ENCODE measurements at regions not wholly inside any gene's neighbourhood (a gene's known extent, or its start where the extent isn't known, plus 50 kb on each side); places are given as distances from the start of the nearest gene placed in this dataset.

DNA sequence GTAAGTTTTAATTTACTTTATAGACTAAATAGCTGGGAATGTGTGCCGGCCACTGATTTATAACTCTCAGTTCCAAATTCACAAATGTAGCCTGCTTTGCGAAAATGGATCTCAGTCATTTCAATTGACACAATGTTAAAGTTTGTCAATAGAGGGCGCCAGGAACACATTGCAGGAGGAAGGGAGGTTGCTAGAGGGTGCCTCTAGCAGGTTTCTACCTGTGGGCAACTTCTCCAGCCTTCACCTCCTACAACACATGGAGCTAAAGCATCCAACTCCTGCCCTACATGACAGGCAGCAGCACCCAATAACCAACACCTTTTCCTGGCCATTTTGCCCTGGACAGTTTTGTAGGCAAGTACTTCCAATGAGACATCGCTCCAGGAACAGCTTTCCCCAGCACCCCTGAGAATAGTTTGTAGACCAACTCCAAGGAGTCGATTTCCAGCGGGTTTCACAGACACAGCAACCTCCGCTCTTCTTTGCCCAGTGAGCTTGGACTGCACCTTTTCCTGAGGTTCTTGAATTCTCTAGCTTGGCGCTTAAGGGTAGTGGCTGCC is 784.8 kb upstream of the CDH2 start:
- no peaks in the 10 kb centered on the region for H3K9me3 ChIP-seq
- ATAC-seq (no peak), DNase-seq (no peak)
- intact Hi-C loops (cut with DNase I, micrococcal nuclease) = no loop called here
- H3K4me1 ChIP-seq (ENCODE audit: low read depth) = no peaks in the 10 kb centered on the region
- TF ChIP-seq, protein P1, sequence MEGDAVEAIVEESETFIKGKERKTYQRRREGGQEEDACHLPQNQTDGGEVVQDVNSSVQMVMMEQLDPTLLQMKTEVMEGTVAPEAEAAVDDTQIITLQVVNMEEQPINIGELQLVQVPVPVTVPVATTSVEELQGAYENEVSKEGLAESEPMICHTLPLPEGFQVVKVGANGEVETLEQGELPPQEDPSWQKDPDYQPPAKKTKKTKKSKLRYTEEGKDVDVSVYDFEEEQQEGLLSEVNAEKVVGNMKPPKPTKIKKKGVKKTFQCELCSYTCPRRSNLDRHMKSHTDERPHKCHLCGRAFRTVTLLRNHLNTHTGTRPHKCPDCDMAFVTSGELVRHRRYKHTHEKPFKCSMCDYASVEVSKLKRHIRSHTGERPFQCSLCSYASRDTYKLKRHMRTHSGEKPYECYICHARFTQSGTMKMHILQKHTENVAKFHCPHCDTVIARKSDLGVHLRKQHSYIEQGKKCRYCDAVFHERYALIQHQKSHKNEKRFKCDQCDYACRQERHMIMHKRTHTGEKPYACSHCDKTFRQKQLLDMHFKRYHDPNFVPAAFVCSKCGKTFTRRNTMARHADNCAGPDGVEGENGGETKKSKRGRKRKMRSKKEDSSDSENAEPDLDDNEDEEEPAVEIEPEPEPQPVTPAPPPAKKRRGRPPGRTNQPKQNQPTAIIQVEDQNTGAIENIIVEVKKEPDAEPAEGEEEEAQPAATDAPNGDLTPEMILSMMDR (IDR thresholded peaks at IDR 0.05) = no peak
- no peak overlapping the region for H3K4me3 ChIP-seq
- H3K36me3 ChIP-seq (ENCODE audit: low read depth) = no peaks in the 10 kb centered on the region

DNA sequence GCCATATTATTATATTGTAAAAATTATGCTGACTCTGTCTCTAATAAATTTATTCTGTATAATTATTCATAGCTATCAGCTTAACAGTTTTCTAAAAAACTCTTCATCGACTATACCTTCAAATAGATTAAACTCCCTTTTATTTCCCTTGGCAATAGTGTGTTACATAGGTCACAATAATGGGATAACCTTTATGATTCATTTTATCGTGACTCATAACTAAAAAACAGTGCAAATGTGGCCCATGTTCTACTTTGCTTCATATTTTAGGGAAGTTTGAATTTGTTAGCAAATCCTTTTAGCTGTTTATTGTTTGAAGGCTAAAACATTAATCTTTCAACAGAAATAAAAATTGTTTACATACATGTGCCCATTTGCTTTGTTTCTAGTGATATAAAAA is 783.2 kb upstream of the CDH2 start:
- DNase-seq (no peak), ATAC-seq (no peak)
- TF ChIP-seq, protein P1 (IDR thresholded peaks at IDR 0.05) = no peak
- no peaks in the 10 kb centered on the region for H3K4me1 ChIP-seq (ENCODE audit: low read depth)
- intact Hi-C loops (cut with DNase I, micrococcal nuclease) = no loop called here
- no peak overlapping the region for H3K4me3 ChIP-seq
- H3K36me3 ChIP-seq (ENCODE audit: low read depth) = no peaks in the 10 kb centered on the region
- peaks cover 3% of the 10 kb centered on the region for H3K9me3 ChIP-seq

DNA sequence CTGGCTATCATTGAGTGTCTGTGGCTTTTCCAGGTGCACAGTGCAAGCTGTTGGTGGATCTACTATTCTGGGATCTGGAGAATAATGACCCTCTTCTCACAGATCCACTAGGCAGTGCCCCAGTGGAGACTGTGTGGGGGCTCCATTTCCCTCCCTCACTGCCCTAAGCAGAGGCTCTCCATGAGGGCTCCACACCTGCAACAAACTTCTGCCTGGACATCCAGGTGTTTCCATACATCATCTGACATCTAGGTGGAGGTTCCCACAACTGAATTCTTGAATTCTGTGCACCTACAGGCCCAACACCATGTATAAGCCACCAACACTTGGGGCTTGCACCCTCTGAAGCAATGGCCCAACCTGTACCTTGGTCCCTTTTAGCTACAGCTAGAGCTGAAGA is 775.4 kb upstream of the CDH2 start:
- TF ChIP-seq, protein P1 (IDR thresholded peaks at IDR 0.05) = no peak
- no peak for DNase-seq
- ATAC-seq = no peak
- intact Hi-C loops (cut with DNase I, micrococcal nuclease) = no loop called here
- H3K36me3 ChIP-seq (ENCODE audit: low read depth) = no peaks in the 10 kb centered on the region
- no peak overlapping the region for H3K4me3 ChIP-seq
- peaks cover 36% of the 10 kb centered on the region for H3K9me3 ChIP-seq
- no peaks in the 10 kb centered on the region for H3K4me1 ChIP-seq (ENCODE audit: low read depth)

DNA sequence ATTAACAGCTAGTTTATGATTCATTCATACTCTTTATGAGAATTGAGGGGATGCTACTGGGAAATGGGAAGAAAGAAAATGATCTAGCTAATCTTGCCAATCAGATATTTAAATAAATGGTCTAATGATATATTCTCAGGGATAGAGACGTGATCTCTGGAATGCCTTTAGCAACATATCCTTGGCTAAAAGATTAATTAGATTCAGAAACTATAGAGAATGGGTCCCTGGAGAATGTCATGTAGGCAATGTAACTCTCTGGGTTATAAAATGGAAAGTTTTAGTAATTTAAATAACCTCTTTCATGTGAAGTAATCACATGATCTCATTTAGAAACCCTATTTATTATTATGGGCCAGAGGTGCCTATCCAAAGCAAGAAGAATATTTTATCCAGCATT is 771.0 kb upstream of the CDH2 start:
- intact Hi-C loops (cut with DNase I, micrococcal nuclease) = no loop called here
- DNase-seq = no peak
- TF ChIP-seq, protein P1 (IDR thresholded peaks at IDR 0.05) = no peak
- no peak overlapping the region for H3K4me3 ChIP-seq
- H3K4me1 ChIP-seq (ENCODE audit: low read depth) = no peaks in the 10 kb centered on the region
- no peaks in the 10 kb centered on the region for H3K36me3 ChIP-seq (ENCODE audit: low read depth)
- peaks cover 43% of the 10 kb centered on the region for H3K9me3 ChIP-seq
- ATAC-seq = no peak

DNA sequence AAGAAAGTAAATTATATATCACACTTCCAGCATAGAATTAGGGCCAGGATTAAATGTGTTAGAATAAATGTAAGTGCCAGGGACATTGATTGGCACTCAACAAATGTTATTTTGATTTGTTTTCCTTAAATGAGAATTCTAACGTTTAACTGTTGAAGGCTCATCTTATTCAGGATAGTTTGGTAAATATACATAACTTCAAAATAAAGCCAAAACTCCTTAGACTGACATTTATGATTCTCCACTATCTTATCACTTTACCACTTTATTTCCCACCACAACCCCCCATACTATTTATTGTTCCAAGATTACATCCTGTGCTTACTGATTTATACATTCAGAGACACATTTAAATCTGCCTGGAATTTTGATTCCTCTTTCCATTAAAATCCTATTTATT is 769.5 kb upstream of the CDH2 start:
- ATAC-seq (no peak), DNase-seq (no peak)
- intact Hi-C loops (cut with DNase I, micrococcal nuclease) = no loop called here
- TF ChIP-seq, protein P1 (IDR thresholded peaks at IDR 0.05) = no peak
- H3K4me1 ChIP-seq (ENCODE audit: low read depth) = no peaks in the 10 kb centered on the region
- no peak overlapping the region for H3K4me3 ChIP-seq
- peaks cover 31% of the 10 kb centered on the region for H3K9me3 ChIP-seq
- no peaks in the 10 kb centered on the region for H3K36me3 ChIP-seq (ENCODE audit: low read depth)

DNA sequence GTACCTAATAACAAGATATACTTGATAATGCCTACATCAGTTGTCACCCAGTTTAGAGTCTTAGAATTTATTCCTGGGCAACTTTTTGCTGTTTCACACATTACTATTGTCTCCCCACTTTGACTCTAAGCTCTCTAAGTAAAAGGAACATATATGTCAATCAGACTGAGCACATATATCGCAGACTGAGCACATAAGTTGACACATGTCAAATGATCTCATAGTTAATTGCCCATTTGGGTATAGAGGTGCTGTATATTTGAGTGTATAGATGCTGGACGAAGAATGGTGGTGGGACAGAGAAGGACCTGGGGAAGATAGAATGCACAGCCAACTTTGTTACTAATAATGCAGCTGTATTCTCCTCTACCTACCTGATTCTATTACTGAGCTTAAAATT is 746.0 kb upstream of the CDH2 start:
- intact Hi-C loops (cut with DNase I, micrococcal nuclease) = no loop called here
- Histone ChIP-seq H3K36me3 (ENCODE audit: low read depth) (no peaks in the 10 kb centered on the region), H3K9me3 (peaks cover 16% of the 10 kb centered on the region), H3K4me1 (ENCODE audit: low read depth) (no peaks in the 10 kb centered on the region), H3K4me3 (no peak overlapping the region)
- ATAC-seq = no peak
- TF ChIP-seq, protein P1 (IDR thresholded peaks at IDR 0.05) = no peak
- DNase-seq = no peak

Data from mucosa of descending colon (tissue), 3 donors.